Glutamatergic neuron (in vitro differentiated cells): ENCODE measurements at regions not wholly inside any gene's neighbourhood (a gene's known extent, or its start where the extent isn't known, plus 50 kb on each side); places are given as distances from the start of the nearest gene placed in this dataset.

Experiments
- DNase-seq: peaks from one replicate; pipeline ENCODE4 v3.0.0; 2022
- H3K27ac Mint-ChIP-seq: one replicate; pipeline ENCODE4 v1.8.0; 2020; ENCODE audit warnings: mild to moderate bottlenecking, mixed read lengths, inconsistent platforms; ENCODE audit not compliant: unreplicated experiment
- H3K27me3 Mint-ChIP-seq: one replicate; pipeline ENCODE4 v1.8.0; 2020; ENCODE audit warnings: mild to moderate bottlenecking, moderate library complexity, mixed read lengths, inconsistent platforms; ENCODE audit not compliant: unreplicated experiment
- H3K36me3 Mint-ChIP-seq: one replicate; pipeline ENCODE4 v1.8.0; 2020; ENCODE audit warnings: mild to moderate bottlenecking, mixed read lengths, inconsistent platforms; ENCODE audit not compliant: unreplicated experiment
- H3K4me1 Mint-ChIP-seq: one replicate; pipeline ENCODE4 v1.8.0; 2020; ENCODE audit warnings: mild to moderate bottlenecking, low read depth, mixed read lengths, inconsistent platforms; ENCODE audit not compliant: unreplicated experiment
- H3K4me3 Mint-ChIP-seq: one replicate; pipeline ENCODE4 v1.8.0; 2020; ENCODE audit warnings: mild to moderate bottlenecking, mixed read lengths, inconsistent platforms; ENCODE audit not compliant: unreplicated experiment
- H3K9me3 Mint-ChIP-seq: one replicate; pipeline ENCODE4 v1.8.0; 2020; ENCODE audit warnings: mild to moderate bottlenecking, moderate library complexity, mixed read lengths, inconsistent platforms; ENCODE audit not compliant: unreplicated experiment
- TF ChIP-seq, protein P1 (sequence below): fragments of 200-600 bp; sonication (generic); IDR thresholded peaks from one replicate; pipeline ENCODE4 v1.5.0; 2021; ENCODE audit not compliant: partially characterized antibody, unreplicated experiment

DNA sequence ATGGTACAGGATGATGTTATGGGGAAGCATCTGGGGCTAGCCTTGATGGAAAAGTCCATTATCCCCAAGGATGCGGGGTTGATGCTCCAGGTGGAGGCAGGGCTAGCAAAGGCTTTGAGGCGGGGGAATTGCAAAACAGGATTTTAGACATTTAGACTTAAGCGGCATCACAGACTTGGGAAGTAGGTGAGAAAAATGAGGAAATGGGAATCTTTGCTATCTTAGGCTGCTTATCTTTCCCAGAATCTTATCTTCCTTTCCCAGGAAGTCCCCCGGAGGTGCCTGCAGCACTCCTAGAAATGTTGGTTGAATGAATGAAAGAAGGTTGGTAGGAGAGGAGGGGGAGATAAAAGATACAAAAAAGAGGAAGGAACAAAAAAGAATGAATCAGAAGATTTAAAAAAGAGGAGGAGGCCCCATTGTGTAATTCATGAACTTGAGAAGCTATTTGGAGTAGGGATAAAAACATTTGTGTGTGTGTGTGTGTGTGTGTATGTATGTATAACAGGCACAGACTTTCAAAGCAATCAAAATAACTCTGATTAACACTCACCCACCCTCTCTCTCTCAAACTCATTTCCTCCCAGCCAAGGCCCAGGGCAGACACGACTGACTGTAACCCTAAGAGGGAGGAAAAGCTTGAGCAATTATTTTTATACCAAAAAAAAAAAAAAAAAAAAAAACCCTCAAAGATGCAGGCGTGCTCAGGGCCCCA is 62.5 kb upstream of the TBX3 start:
- TF ChIP-seq, protein P1, sequence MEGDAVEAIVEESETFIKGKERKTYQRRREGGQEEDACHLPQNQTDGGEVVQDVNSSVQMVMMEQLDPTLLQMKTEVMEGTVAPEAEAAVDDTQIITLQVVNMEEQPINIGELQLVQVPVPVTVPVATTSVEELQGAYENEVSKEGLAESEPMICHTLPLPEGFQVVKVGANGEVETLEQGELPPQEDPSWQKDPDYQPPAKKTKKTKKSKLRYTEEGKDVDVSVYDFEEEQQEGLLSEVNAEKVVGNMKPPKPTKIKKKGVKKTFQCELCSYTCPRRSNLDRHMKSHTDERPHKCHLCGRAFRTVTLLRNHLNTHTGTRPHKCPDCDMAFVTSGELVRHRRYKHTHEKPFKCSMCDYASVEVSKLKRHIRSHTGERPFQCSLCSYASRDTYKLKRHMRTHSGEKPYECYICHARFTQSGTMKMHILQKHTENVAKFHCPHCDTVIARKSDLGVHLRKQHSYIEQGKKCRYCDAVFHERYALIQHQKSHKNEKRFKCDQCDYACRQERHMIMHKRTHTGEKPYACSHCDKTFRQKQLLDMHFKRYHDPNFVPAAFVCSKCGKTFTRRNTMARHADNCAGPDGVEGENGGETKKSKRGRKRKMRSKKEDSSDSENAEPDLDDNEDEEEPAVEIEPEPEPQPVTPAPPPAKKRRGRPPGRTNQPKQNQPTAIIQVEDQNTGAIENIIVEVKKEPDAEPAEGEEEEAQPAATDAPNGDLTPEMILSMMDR = no peak
- no peak overlapping the region for H3K27ac Mint-ChIP-seq
- no peak for DNase-seq
- H3K27me3 Mint-ChIP-seq = peaks cover 7% of the 10 kb centered on the region
- no peak overlapping the region for H3K4me3 Mint-ChIP-seq
- H3K4me1 Mint-ChIP-seq = no peaks in the 10 kb centered on the region
- H3K36me3 Mint-ChIP-seq = no peaks in the 10 kb centered on the region
- H3K9me3 Mint-ChIP-seq = peaks cover 5% of the 10 kb centered on the region

DNA sequence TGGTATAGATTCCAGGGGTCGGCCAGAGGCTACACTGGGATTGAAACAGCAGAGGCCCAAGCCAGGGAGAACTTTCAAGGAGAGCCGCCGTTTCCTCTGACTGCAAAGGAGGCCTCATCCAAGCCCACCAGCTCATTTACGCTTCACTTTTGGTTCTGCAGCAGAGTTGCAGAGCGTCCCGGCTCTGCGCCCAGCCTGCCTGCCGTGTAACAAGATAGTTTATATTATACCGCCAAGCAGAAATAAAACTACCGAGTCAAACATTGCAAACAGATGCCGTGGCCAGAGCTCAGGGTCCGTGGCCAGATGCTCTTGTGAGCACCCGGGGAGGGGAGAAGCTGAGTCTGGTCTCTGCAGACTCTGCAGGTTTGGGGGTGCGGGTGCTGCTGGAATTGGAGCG is 60.7 kb upstream of the TBX3 start:
- no peaks in the 10 kb centered on the region for H3K4me1 Mint-ChIP-seq
- H3K27me3 Mint-ChIP-seq = peaks cover 7% of the 10 kb centered on the region
- no peaks in the 10 kb centered on the region for H3K36me3 Mint-ChIP-seq
- DNase-seq = no peak
- peaks cover 5% of the 10 kb centered on the region for H3K9me3 Mint-ChIP-seq
- no peak overlapping the region for H3K27ac Mint-ChIP-seq
- no peak overlapping the region for H3K4me3 Mint-ChIP-seq
- TF ChIP-seq, protein P1 = no peak

DNA sequence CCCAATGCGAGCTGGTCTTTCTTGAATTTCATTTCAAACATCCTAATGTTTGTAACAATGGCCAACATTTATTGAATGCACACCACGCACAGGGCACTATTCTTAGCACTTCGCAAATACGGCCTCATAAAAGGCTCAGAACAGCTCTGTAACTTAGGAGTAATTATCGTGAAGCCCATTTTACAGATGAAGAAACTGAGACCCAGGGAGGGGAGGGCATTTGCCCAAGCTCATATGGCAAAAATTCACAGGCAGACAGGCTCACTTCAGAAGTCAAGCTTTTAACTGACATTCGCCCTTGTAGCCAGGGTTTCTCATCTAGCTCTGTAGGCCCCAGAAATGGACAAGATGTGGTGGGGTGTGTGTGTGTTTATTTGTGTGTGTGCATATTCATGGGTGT is 60.3 kb upstream of the TBX3 start:
- no peaks in the 10 kb centered on the region for H3K36me3 Mint-ChIP-seq
- no peaks in the 10 kb centered on the region for H3K4me1 Mint-ChIP-seq
- peaks cover 5% of the 10 kb centered on the region for H3K9me3 Mint-ChIP-seq
- H3K27ac Mint-ChIP-seq = no peak overlapping the region
- DNase-seq = no peak
- peaks cover 3% of the 10 kb centered on the region for H3K27me3 Mint-ChIP-seq
- no peak overlapping the region for H3K4me3 Mint-ChIP-seq
- TF ChIP-seq, protein P1 = no peak

DNA sequence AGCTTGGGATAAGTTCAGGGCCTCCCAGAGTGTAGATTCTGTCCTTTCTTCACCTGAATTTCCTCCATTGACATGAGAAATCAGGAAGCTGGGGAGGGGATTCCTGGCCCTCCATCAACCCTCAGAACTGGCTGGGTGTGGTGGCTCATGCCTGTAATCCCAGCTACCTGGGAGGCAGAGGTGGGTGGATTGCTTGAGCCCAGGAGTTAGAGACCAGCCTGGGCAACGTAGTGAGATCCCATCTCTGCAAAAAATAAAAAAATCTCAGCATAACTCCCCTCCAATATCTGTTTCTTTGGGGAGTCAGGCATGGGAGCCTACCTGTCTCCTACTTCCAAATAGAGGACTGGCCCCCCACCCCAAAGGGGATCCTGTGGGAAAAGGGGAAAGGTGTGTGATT is 59.8 kb upstream of the TBX3 start:
- DNase-seq = no peak
- peaks cover 3% of the 10 kb centered on the region for H3K27me3 Mint-ChIP-seq
- no peaks in the 10 kb centered on the region for H3K4me1 Mint-ChIP-seq
- TF ChIP-seq, protein P1 = no peak
- no peak overlapping the region for H3K4me3 Mint-ChIP-seq
- H3K36me3 Mint-ChIP-seq = no peaks in the 10 kb centered on the region
- no peak overlapping the region for H3K27ac Mint-ChIP-seq
- H3K9me3 Mint-ChIP-seq = peaks cover 5% of the 10 kb centered on the region

DNA sequence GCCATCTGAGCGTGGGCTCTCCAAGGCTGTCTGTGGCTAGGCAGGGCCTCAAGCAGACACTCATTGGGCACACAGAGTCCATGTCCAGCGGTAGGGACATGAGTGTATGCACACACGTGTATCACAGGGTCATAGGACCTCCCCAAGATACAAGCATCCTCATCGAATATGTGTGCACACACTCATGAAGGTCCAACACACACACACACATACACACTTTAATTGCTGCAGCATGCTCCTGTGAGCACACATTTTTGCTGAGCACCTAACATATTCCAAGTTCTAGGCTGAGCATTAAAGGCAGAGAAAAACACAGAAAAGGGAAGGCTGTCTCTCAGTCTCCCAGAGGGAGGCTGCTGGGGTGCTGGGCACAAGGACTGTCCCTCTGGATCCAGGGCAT is 59.3 kb upstream of the TBX3 start:
- no peak for DNase-seq
- no peaks in the 10 kb centered on the region for H3K36me3 Mint-ChIP-seq
- peaks cover 3% of the 10 kb centered on the region for H3K27me3 Mint-ChIP-seq
- no peak overlapping the region for H3K27ac Mint-ChIP-seq
- no peaks in the 10 kb centered on the region for H3K4me1 Mint-ChIP-seq
- peaks cover 5% of the 10 kb centered on the region for H3K9me3 Mint-ChIP-seq
- TF ChIP-seq, protein P1 = no peak
- no peak overlapping the region for H3K4me3 Mint-ChIP-seq
